ENCODE measurements at regions not wholly inside any gene's neighbourhood (a gene's known extent, or its start where the extent isn't known, plus 50 kb on each side); places are given as distances from the start of the nearest gene placed in this dataset.
A peak's percentile ranks its signal among the peaks of the same experiment; 100 is the strongest.

GRCh38 chr5:120372899-120373298 lies 91.2 kb upstream of the PRR16 start:
- DNase-seq (ENCODE audit: low read depth in 2 of 2), result peak in 1 of 2 donors; percentile 40
- no peak overlapping the region for H3K4me3 ChIP-seq (replicated peaks in 1 of 2; ENCODE audit: low read depth in 2 of 2, low read length in 2 of 2)
- no peak for TF ChIP-seq CTCF (IDR thresholded peaks at IDR 0.05; ENCODE audit: low read depth, low read length)

DNA sequence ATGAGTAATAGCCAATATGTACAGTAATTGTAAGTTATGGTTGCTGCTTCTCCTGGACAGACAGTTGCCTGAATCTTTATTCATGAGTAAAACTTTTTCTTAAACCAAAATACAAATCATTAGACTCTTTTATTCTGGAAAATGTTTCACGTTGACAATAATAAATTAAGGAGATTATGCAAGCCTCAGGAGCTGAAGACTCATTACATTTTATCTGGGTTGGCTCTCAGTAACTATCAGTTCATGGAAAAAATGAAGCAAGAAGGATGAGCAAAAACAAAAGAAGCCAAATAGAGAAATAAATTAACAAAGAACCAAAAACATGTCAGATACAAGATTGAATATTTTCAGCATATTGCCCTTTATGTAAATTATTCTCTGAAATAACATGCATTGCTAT lies 88.9 kb upstream of the PRR16 start:
- TF ChIP-seq CTCF (IDR thresholded peaks at IDR 0.05; ENCODE audit: low read depth, low read length), result no peak
- DNase-seq (ENCODE audit: low read depth in 2 of 2), result peak; percentile 9 to 30
- no peak overlapping the region for H3K4me3 ChIP-seq (replicated peaks in 1 of 2; ENCODE audit: low read depth in 2 of 2, low read length in 2 of 2)

DNA sequence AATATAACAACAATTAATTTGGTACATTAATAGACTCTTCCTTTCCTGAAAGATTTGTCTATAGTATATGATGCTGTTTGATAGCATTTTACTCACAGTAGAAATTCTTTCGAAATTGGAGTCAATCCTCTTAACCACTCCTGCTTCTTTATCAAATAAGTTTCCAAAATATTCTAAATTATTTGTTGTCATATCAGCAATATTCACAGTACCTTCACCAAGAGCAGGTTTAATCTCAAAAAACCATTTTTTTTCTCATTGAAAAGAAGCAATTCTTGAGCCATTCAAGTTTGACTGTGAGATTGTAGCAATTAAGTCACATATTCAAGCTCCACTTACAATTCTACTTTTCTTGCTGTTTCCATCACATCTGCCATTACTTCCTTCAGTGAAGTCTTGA lies 83.5 kb upstream of the PRR16 start:
- no peak for TF ChIP-seq CTCF (IDR thresholded peaks at IDR 0.05; ENCODE audit: low read depth, low read length)
- no peak for DNase-seq (ENCODE audit: low read depth in 2 of 2)
- no peak overlapping the region for H3K4me3 ChIP-seq (replicated peaks in 1 of 2; ENCODE audit: low read depth in 2 of 2, low read length in 2 of 2)

DNA sequence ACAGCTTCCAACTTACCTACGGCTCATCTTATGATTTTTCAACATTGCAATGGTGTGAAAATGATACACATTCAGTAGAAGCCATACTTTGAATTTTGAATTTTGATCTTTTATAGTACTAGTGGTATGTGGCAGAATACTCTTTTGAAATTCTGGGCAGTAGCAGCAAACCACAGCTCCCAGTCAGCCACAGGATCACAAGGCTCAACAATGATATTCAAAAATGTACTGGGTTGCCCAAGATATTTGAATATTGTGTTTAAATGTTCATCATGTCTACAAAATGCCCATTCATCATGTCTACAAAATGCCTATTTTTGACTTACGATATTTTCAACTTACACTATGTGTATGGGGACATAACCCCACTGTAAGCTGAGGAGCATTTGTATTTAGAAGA lies 81.3 kb upstream of the PRR16 start:
- no peak for DNase-seq (ENCODE audit: low read depth in 2 of 2)
- no peak for TF ChIP-seq CTCF (IDR thresholded peaks at IDR 0.05; ENCODE audit: low read depth, low read length)
- H3K4me3 ChIP-seq (replicated peaks in 1 of 2; ENCODE audit: low read depth in 2 of 2, low read length in 2 of 2), result no peak overlapping the region

DNA sequence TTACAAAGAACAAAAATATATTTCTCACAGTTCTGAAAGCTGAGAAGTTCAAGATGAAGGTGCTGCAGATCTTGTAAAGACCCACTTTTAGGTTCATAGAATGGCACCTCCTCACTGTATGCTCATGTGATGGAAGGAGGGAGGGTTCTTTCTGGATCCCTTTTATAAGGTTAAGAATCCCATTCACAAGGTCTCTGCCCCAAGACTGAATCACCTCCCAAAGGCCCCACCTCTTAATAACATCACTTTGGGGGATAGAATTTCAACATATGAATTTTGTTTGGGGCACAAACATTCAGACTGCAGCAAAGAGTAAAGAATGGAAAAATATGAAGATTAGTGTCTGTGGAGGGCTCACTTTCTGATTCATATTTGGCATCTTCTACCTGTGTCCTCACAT lies 77.1 kb upstream of the PRR16 start:
- DNase-seq (ENCODE audit: low read depth in 2 of 2), result no peak
- no peak overlapping the region for H3K4me3 ChIP-seq (replicated peaks in 1 of 2; ENCODE audit: low read depth in 2 of 2, low read length in 2 of 2)
- TF ChIP-seq CTCF (IDR thresholded peaks at IDR 0.05; ENCODE audit: low read depth, low read length), result no peak

DNA sequence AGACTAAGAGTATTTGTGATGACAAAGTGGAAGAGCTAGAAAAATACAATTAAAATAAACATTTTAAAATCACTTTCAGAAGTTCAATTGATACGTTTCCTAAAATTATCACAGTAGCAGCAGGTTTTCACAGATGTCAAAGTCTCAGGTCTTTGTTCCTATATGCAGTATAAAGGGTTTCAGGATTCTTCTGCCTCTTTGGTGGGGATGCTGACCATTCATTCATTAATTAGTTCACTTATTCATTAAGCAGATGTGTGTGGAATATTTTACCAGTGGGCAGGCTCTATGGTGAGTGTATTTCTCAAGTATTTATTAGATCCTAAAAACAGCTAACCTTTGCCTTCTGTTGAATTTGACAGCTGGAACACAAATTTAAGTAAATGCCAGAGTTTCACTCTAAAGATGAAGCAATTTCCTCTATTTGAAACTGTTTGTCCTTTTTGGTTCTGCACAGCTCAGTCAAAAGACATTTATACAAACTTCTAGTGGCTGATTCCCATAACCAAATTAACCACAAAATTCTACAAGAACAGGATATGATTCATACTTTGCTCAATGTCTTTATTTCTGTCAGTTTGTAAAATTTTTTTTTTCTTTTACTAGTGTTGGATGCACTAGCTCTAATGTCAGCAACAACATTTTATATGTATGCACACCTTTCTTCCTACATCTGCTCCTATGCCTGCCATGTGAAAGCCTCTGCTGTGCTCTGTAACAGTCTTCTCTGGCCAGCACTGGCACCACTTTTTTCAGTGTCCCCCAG lies 75.9 kb upstream of the PRR16 start:
- no peak for TF ChIP-seq CTCF (IDR thresholded peaks at IDR 0.05; ENCODE audit: low read depth, low read length)
- peak; percentile 93 to 96 for DNase-seq (ENCODE audit: low read depth in 2 of 2)

DNA sequence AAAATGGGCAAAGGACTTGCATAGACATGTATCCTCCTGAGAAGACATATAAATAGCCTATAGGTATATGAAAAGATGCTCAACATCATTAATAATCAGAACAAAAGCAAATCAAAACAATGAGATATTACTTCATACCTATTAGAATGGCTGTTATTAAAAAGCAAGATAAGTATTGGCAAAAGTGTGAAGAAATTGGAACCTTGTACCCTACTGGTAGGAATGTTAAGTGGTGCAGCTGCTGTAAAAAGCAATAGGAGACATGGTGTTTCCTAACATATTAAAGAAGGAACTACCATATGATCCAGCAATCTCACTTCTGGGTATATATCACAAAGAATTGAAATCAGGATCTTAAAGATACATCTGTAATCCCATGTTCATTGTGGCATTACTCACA lies 69.8 kb upstream of the PRR16 start:
- DNase-seq (ENCODE audit: low read depth in 2 of 2), result no peak
- TF ChIP-seq CTCF (IDR thresholded peaks at IDR 0.05; ENCODE audit: low read depth, low read length), result peak; percentile 3
- H3K4me3 ChIP-seq (replicated peaks in 1 of 2; ENCODE audit: low read depth in 2 of 2, low read length in 2 of 2), result no peak overlapping the region

More for the DNA sequence above, 75.9 kb upstream of the PRR16 start:
- no peak overlapping the region for H3K4me3 ChIP-seq (replicated peaks in 1 of 2; ENCODE audit: low read depth in 2 of 2, low read length in 2 of 2)

Measured in cardiac fibroblast (primary cell).